IPS-11a (cell line): ENCODE measurements at regions not wholly inside any gene's neighbourhood (a gene's known extent, or its start where the extent isn't known, plus 50 kb on each side); places are given as distances from the start of the nearest gene placed in this dataset.
"Not testable (repeated sequence)": the region's sequence is repeated elsewhere in the genome, so short reads cannot be mapped to it uniquely, and the experiment has no call there.

Experiments used
- H3K4me3 ChIP-seq: one replicate; pipeline ENCODE4 v1.5.1; 2013; ENCODE audit warnings: low read depth, low read length, control low read depth

GRCh38 chr7:1341361-1342089 is 108.9 kb downstream of the UNCX start:
- no peak overlapping the region for H3K4me3 ChIP-seq

DNA sequence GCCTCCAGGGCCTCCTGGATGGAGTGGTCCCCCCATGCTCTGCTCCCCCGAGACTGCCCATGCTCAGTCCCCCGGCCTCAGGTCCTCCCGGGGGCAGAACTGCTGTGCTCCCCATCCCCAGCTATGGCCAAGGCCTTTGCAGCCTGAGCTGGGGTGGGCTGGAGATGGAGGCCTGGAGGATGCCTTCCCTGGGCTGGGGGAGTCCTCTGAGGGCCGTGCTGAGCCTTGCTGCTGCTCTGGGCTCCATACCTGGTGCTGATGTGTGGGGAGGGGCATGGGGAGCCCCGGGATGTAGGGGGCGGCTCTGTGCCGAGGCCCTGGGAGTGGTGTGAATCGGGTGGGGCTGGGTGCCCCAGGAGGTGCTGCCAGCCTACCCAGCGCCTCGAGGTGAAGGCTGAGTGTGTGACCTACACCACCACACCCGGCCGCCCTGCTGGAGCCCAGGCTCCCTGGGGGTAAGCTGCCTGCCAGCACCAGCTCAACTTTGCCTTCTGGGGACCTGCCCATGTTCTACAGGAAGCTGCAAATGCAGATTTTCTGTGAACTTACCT is 109.5 kb downstream of the UNCX start:
- no peak overlapping the region for H3K4me3 ChIP-seq

DNA sequence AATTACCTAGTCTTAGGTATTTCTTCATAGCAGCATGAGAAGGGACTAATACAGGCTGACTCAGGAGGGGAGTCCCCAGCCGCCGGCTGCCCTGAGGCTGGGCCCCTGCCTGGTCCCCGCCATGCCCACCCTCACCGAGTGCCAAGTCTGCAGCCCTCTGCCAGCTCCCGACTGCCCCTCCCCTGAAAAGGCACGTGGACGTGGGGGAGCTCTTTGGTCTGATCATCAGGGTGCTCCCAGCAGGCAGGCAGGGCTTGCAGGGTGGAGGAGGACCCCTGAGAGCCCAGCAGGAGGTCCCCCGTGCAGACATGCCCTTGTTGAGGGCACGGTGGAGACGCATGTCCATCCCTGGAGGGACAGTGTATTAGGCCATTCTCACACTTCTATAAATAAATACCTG is 110.9 kb downstream of the UNCX start:
- no peak overlapping the region for H3K4me3 ChIP-seq

- no peak overlapping the region for H3K4me3 ChIP-seq
These were observed 111.7 kb downstream of the UNCX start for GRCh38 chr7:1344421-1344820.

- H3K4me3 ChIP-seq, result no peak overlapping the region
These were observed 112.5 kb downstream of the UNCX start for GRCh38 chr7:1344981-1345701.

DNA sequence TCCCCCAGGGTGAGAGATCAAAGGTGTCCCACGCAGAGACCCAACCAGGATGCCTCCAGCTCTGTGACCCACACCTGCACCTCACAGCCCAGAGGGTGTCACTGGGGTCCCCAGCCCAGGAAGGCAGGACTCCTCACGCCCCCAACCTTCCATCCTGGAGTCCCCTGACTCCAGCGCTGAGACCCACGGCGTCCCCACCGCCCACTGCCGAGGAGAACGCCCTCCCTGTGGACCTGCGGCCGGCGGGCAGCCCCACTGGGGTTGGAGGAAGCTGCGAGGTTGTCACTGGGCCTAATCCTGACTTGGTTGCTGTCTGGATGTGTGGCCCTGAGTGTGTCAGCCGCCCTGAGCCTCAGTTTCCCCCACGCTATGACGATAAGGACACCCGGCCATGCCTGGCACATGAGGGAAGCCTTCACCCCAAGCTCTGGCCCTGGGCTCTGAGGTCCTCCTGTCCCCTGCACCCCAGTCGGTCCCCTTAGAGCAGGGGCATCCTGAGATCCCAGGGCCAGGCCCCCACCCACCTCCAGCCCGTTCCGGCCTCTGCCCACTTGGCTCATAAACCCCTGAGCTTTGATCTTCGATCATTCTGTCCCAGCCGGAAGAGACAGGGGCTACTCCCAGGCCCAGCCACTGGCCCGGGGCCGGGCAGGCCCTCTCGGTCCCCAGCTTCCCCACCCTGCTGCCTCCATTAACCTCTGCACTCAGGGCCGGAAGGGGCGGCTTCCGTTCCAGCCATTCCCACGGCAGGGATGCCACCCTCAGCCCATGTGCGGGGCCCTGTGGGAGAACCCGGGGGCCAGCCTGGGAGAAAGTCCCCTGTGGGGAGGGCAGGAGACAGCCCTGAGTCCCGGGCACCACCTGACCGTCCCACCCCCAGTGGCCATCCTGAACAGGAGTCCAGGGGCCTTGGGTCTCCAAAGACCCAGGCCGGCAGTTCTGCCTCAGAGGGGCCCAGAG is 113.2 kb downstream of the MICALL2 start:
- no peak overlapping the region for H3K4me3 ChIP-seq

DNA sequence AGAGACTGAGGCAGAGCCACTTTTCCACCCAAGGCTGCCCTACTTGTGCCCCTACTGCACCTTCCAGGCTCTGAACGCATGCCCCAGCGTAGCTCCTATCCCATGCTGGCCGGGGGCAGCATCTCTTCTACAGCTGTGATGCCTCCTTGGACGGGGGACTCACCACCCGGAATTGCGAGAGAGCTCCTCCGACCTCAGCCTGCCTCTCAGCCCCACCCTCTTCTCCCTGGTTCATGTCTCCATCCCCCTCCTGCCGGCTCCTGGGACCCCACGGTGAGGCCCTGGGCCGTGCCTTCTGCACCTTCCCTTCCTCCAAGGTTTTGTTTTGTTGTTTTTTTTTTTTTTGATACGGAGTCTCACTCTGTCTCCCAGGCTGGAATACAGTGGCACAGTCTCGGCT is 112.4 kb downstream of the MICALL2 start:
- no peak overlapping the region for H3K4me3 ChIP-seq

DNA sequence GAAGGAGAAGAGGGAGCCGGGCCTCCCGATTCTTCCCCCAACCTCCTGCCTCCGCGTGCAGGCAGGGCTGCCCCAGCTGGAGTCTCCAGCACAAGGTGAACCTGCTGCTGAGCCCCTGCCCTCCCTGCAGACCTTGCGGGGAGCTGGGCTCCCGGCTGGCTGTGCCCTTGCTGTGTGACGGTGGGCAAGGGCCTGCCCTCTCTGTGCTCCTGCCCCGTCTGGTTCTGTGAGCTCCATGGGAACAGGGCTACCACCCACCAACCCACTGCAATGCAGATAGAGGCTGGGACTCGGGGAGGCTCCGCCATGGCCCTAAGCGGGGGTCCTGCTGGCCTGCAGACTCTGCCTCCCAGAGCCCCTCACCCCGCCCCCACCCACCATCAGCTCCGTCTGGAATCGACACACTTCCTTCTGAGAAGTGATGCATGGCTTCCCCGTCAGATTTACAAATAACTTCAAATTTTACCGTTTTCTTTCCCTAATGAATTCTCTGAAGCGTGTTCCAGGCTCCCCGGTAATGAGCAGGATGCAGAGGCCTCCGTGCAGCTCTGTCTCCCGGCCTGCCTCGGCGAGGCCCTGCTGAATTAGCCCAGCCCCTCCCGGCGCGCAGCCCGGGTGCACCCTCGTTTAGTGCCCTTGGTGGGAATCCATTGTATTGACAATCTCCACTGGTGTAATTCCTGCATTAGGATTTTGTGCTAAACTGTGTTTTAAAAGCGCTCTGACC is 111.0 kb downstream of the MICALL2 start:
- H3K4me3 ChIP-seq, result no peak overlapping the region

GRCh38 chr7:1348823-1349335 is 110.4 kb downstream of the MICALL2 start:
- H3K4me3 ChIP-seq, result no peak overlapping the region

DNA sequence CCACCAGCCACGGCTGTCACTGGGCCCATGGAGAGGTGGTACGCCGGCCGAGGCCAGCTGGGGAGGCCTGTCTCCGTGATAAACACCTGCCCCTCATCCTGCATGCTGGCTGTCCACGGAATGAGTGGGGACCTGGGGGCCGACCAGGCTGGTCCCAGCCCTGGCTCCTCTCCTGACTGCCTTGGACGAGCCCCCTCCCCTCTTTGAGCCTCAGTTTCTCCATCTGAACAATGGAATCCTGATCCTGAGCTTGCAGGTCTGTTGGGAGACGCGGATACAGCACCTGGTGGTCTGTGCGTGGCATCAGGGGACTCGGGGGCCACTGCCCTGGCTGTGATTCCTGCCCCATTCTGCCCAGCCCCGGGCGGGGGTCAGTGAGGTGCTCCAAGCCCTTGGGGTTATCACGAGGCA is 109.9 kb downstream of the MICALL2 start:
- H3K4me3 ChIP-seq, result no peak overlapping the region

GRCh38 chr7:1351881-1352625 is 107.2 kb downstream of the MICALL2 start:
- no peak overlapping the region for H3K4me3 ChIP-seq

DNA sequence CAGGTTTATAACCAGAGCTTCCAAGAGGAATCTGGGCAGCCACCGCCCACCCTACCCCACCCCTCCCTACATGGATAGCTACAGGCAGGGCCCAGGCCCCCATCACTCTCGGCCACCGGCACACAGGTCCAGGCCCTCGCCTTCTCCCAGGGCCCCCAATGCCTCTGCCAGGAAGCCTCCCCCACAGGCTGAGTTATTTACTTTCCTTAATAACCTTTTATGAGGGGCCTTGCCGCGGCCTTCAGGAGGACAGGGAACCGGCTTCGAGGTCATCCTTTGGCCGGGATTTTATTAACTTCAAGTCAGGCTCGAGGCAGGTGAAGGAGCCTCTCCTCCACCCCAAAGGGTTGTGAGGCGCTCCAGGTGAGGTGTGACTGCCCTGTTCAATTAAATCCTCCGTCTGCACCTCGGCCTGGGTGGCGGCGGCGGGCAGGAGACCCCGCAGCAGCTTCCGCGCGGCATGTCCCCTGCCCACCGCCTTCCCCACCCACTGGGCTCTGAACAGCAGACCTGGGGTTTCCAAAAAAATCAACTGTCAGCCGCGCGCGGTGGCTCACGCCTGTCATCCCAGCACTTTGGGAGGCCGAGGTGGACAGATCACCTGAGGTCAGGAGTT is 106.5 kb downstream of the MICALL2 start:
- H3K4me3 ChIP-seq, result no peak overlapping the region

GRCh38 chr7:1354661-1355567 is 104.4 kb downstream of the MICALL2 start:
- H3K4me3 ChIP-seq, result no peak overlapping the region

GRCh38 chr7:1355568-1356340 is 103.5 kb downstream of the MICALL2 start:
- H3K4me3 ChIP-seq, result no peak overlapping the region

DNA sequence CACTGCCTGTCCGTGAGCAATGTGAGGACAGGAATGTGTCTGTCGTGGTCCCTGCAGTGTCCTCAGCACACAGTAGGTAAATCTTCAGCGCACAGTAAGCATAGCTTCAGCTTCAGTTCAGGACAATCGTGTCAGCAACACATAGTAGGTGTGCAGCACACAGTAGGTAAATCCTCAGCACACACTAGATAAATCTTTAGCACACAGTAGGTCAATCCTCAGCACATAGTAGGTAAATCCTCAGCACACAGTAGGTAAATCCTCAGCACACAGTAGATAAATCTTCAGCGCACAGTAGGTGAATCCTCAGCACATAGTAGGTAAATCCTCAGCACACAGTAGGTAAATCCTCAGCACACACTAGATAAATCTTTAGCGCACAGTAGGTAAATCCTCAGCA is 102.4 kb downstream of the MICALL2 start:
- H3K4me3 ChIP-seq, result not testable (repeated sequence)

DNA sequence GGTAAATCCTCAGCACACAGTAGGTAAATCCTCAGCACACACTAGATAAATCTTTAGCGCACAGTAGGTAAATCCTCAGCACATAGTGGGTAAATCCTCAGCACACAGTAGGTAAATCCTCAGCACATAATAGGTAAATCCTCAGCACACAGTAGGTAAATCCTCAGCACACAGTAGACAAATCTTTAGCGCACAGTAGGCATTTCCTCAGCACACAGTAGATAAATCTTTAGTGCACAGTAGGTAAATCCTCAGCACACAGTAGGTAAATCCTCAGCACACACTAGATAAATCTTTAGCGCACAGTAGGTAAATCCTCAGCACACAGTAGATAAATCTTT is 102.0 kb downstream of the MICALL2 start:
- H3K4me3 ChIP-seq, result not testable (repeated sequence)

DNA sequence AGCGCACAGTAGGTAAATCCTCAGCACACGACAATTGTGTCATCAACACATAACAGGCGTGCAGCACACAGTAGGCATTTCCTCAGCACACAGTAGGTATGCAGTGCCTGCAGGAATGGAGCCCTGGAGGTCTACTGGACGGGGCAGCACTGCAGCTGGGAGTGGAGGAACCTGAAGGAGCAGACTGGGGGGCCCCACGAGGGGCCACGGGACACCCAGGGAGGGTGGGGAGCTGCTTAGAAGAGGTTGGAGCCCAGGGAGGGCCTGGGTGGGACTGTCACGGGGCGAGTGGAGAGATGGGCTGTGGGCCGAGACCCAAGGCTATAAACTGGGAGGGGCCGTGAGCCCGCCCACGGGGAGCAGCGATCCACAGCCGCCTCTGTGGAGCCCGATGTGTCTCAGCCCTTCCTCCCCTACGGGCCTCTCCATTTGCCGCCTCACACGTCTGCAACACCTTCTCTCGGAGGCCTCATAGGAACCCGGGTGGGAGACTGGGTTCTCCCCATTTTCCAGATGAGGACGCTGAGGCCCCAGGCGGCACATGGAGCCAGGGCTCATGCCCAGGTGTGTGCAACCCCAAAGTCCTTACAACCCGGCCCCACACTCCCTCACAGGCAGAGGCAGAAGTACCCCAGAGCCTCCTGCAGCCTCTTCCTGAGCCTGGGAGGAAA is 101.5 kb downstream of the MICALL2 start:
- no peak overlapping the region for H3K4me3 ChIP-seq
